ENCODE measurements at regions not wholly inside any gene's neighbourhood (a gene's known extent, or its start where the extent isn't known, plus 50 kb on each side); places are given as distances from the start of the nearest gene placed in this dataset.
"Not testable (repeated sequence)": the region's sequence is repeated elsewhere in the genome, so short reads cannot be mapped to it uniquely, and the experiment has no call there.

- DNase-seq, result not testable (repeated sequence)
Measured at GRCh38 chr3:105296182-105296822, 70.4 kb upstream of the ALCAM start.

GRCh38 chr3:105304487-105304886 is 62.2 kb upstream of the ALCAM start:
- DNase-seq, result no peak

- DNase-seq, result no peak
Measured at GRCh38 chr3:105315144-105315543, 51.6 kb upstream of the ALCAM start.

- DNase-seq, result no peak
Measured at GRCh38 chr3:105315815-105316214, 50.9 kb upstream of the ALCAM start.

GRCh38 chr3:105316331-105316730 is 50.4 kb upstream of the ALCAM start:
- DNase-seq, result no peak
